HS-5 (cell line): ENCODE measurements at regions not wholly inside any gene's neighbourhood (a gene's known extent, or its start where the extent isn't known, plus 50 kb on each side); places are given as distances from the start of the nearest gene placed in this dataset.

ENCODE experiments used
- DNase-seq: peaks from one replicate; pipeline ENCODE4 v3.0.0-alpha.2; 2012; ENCODE audit warnings: low read depth

- no peak for DNase-seq
Observed at GRCh38 chr4:20528508-20528907, 171.8 kb upstream of the PACRGL start.

GRCh38 chr4:20529691-20530090 is 170.6 kb upstream of the PACRGL start:
- no peak for DNase-seq

- DNase-seq = no peak
Observed at GRCh38 chr4:20532116-20532790, 168.0 kb upstream of the PACRGL start.

GRCh38 chr4:20532871-20533870 is 167.1 kb upstream of the PACRGL start:
- peak; percentile 37 for DNase-seq

GRCh38 chr4:20538905-20539304 is 161.4 kb upstream of the PACRGL start:
- DNase-seq = no peak

GRCh38 chr4:20543131-20543530 is 157.1 kb upstream of the PACRGL start:
- no peak for DNase-seq

GRCh38 chr4:20544645-20545044 is 155.6 kb upstream of the PACRGL start:
- no peak for DNase-seq

- no peak for DNase-seq
Observed at GRCh38 chr4:20552004-20552403, 148.3 kb upstream of the PACRGL start.

GRCh38 chr4:20554134-20554533 is 146.1 kb upstream of the PACRGL start:
- no peak for DNase-seq

GRCh38 chr4:20565075-20565721 is 135.1 kb upstream of the PACRGL start:
- DNase-seq = no peak

GRCh38 chr4:20570981-20571715 is 129.1 kb upstream of the PACRGL start:
- no peak for DNase-seq

- DNase-seq = no peak
Observed at GRCh38 chr4:20572976-20573375, 127.3 kb upstream of the PACRGL start.

- DNase-seq = no peak
Observed at GRCh38 chr4:20574986-20575385, 125.3 kb upstream of the PACRGL start.

GRCh38 chr4:20575486-20575885 is 124.8 kb upstream of the PACRGL start:
- DNase-seq = no peak

GRCh38 chr4:20576861-20577260 is 123.4 kb upstream of the PACRGL start:
- DNase-seq = no peak

GRCh38 chr4:20577702-20578101 is 122.6 kb upstream of the PACRGL start:
- DNase-seq = no peak

GRCh38 chr4:20580907-20581306 is 119.4 kb upstream of the PACRGL start:
- DNase-seq = no peak

- no peak for DNase-seq
Observed at GRCh38 chr4:20589436-20589835, 110.8 kb upstream of the PACRGL start.

- DNase-seq = no peak
Observed at GRCh38 chr4:20590849-20591248, 109.4 kb upstream of the PACRGL start.

GRCh38 chr4:20591571-20591970 is 108.7 kb upstream of the PACRGL start:
- DNase-seq = no peak

- DNase-seq = no peak
Observed at GRCh38 chr4:20592013-20592412, 108.2 kb upstream of the PACRGL start.

- DNase-seq = no peak
Observed at GRCh38 chr4:20592663-20593062, 107.6 kb upstream of the PACRGL start.
